ENCODE measurements at regions not wholly inside any gene's neighbourhood (a gene's known extent, or its start where the extent isn't known, plus 50 kb on each side); places are given as distances from the start of the nearest gene placed in this dataset.

GRCh38 chr6:56767435-56767834 lies 124.7 kb upstream of the DST start:
- Histone ChIP-seq H3K9me1 (ENCODE audit: control insufficient read depth, extremely low read depth, insufficient read depth, low read length) (no peaks in the 10 kb centered on the region), H2AFZ (ENCODE audit: control insufficient read depth, low read length) (no peak overlapping the region), H3K27ac (ENCODE audit: control insufficient read depth, insufficient read depth, low read length) (no peak overlapping the region), H3K79me2 (ENCODE audit: control insufficient read depth, insufficient read depth, low read length) (peaks cover 2% of the 10 kb centered on the region), H3K4me1 (ENCODE audit: control insufficient read depth, extremely low read depth, insufficient read depth, low read length) (peaks cover 10% of the 10 kb centered on the region), H3K9me3 (ENCODE audit: control insufficient read depth, low read depth, low read length) (no peaks in the 10 kb centered on the region), H3K4me2 (ENCODE audit: control insufficient read depth, extremely low read depth, insufficient read depth, low read depth, low read length) (no peak overlapping the region), H3K9ac (ENCODE audit: control insufficient read depth, extremely low read depth, insufficient read depth, low read length) (no peak overlapping the region), H4K20me1 (ENCODE audit: control insufficient read depth, extremely low read depth, insufficient read depth, low read length) (no peaks in the 10 kb centered on the region), H3K4me3 (ENCODE audit: control insufficient read depth in 2 of 3, extremely low read depth in 1 of 3, insufficient read depth in 2 of 3, low read depth in 1 of 3, low read length in 3 of 3) (no peak overlapping the region), H3K27me3 (ENCODE audit: control insufficient read depth, extremely low read depth, insufficient read depth, low read length) (no peaks in the 10 kb centered on the region), H3K36me3 (ENCODE audit: control insufficient read depth in 2 of 2, extremely low read depth in 1 of 2, insufficient read depth in 2 of 2, low read length in 2 of 2) (no peaks in the 10 kb centered on the region)
- FAIRE-seq (no peak), DNase-seq (ENCODE audit: low read depth, low spot score) (no peak)
- TF ChIP-seq EZH2 (IDR thresholded peaks at IDR 0.05; ENCODE audit: low read length) = no peak
- no peak for TF ChIP-seq CTCF (optimal IDR thresholded peaks at IDR 0.05 in 1 of 3, IDR thresholded peaks at IDR 0.05 in 1 of 3, conservative IDR thresholded peaks at IDR 0.05 in 1 of 3; ENCODE audit: extremely low read depth in 1 of 3, insufficient read depth in 2 of 3, low read length in 3 of 3)
- dilution Hi-C loops (cut with MboI; ENCODE audit: extremely low pct_ligation_motif_present, low sequenced_read_pairs) = no loop called here

DNA sequence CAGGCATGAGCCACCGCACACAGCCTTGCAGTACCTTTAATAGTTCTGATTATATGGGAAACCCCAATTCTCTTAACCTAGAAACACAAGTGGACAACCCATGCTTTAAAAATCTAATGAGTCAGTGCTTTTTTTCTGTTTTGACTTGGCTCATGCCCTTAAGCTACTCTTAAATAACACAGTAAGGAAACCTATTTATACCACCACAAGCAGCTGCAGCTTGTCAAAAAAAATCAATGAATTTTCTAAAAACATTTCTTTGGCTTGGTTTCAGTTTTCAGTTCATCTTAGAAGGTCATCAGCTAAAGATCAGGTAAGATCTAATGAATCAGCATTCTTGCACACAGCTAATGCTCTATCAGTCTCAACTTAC lies 124.1 kb upstream of the DST start:
- TF ChIP-seq EZH2 (IDR thresholded peaks at IDR 0.05; ENCODE audit: low read length) (no peak), CTCF (optimal IDR thresholded peaks at IDR 0.05 in 1 of 3, IDR thresholded peaks at IDR 0.05 in 1 of 3, conservative IDR thresholded peaks at IDR 0.05 in 1 of 3; ENCODE audit: extremely low read depth in 1 of 3, insufficient read depth in 2 of 3, low read length in 3 of 3) (no peak)
- no peaks in the 10 kb centered on the region for H4K20me1 ChIP-seq (ENCODE audit: control insufficient read depth, extremely low read depth, insufficient read depth, low read length)
- H3K9me3 ChIP-seq (ENCODE audit: control insufficient read depth, low read depth, low read length) = no peaks in the 10 kb centered on the region
- H3K4me3 ChIP-seq (ENCODE audit: control insufficient read depth in 2 of 3, extremely low read depth in 1 of 3, insufficient read depth in 2 of 3, low read depth in 1 of 3, low read length in 3 of 3) = no peak overlapping the region
- peak; percentile 58 for FAIRE-seq
- no peak overlapping the region for H3K27ac ChIP-seq (ENCODE audit: control insufficient read depth, insufficient read depth, low read length)
- no peaks in the 10 kb centered on the region for H3K36me3 ChIP-seq (ENCODE audit: control insufficient read depth in 2 of 2, extremely low read depth in 1 of 2, insufficient read depth in 2 of 2, low read length in 2 of 2)
- dilution Hi-C loops (cut with MboI; ENCODE audit: extremely low pct_ligation_motif_present, low sequenced_read_pairs) = no loop called here
- H3K27me3 ChIP-seq (ENCODE audit: control insufficient read depth, extremely low read depth, insufficient read depth, low read length) = no peaks in the 10 kb centered on the region
- peaks cover 9% of the 10 kb centered on the region for H3K4me1 ChIP-seq (ENCODE audit: control insufficient read depth, extremely low read depth, insufficient read depth, low read length)
- no peak for DNase-seq (ENCODE audit: low read depth, low spot score)
- H3K79me2 ChIP-seq (ENCODE audit: control insufficient read depth, insufficient read depth, low read length) = peaks cover 2% of the 10 kb centered on the region
- H3K4me2 ChIP-seq (ENCODE audit: control insufficient read depth, extremely low read depth, insufficient read depth, low read depth, low read length) = no peak overlapping the region
- no peaks in the 10 kb centered on the region for H3K9me1 ChIP-seq (ENCODE audit: control insufficient read depth, extremely low read depth, insufficient read depth, low read length)
- no peak overlapping the region for H2AFZ ChIP-seq (ENCODE audit: control insufficient read depth, low read length)
- no peak overlapping the region for H3K9ac ChIP-seq (ENCODE audit: control insufficient read depth, extremely low read depth, insufficient read depth, low read length)
